PC-3 (cell line): ENCODE measurements at regions not wholly inside any gene's neighbourhood (a gene's known extent, or its start where the extent isn't known, plus 50 kb on each side); places are given as distances from the start of the nearest gene placed in this dataset.

ENCODE experiments used
- EZH2 ChIP-seq: fragments of 300-600 bp; sonication (generic); IDR thresholded peaks from one replicate; pipeline ENCODE4 v1.6.1; 2017; ENCODE audit warnings: antibody characterized with exemption, mild to moderate bottlenecking, low read length; ENCODE audit not compliant: unreplicated experiment
- EZH2phosphoT487 ChIP-seq: fragments of 300-600 bp; sonication (generic); IDR thresholded peaks from 2 replicates; pipeline ENCODE4 v1.6.1; 2018; ENCODE audit warnings: mild to moderate bottlenecking, antibody characterized with exemption, low read length, borderline replicate concordance
- TF ChIP-seq, protein P1 (sequence below): fragments of 300-600 bp; sonication (generic); conservative IDR thresholded peaks from 2 replicates; pipeline ENCODE4 v1.5.1; 2017; ENCODE audit warnings: antibody characterized with exemption, low read depth, mild to moderate bottlenecking, low read length

DNA sequence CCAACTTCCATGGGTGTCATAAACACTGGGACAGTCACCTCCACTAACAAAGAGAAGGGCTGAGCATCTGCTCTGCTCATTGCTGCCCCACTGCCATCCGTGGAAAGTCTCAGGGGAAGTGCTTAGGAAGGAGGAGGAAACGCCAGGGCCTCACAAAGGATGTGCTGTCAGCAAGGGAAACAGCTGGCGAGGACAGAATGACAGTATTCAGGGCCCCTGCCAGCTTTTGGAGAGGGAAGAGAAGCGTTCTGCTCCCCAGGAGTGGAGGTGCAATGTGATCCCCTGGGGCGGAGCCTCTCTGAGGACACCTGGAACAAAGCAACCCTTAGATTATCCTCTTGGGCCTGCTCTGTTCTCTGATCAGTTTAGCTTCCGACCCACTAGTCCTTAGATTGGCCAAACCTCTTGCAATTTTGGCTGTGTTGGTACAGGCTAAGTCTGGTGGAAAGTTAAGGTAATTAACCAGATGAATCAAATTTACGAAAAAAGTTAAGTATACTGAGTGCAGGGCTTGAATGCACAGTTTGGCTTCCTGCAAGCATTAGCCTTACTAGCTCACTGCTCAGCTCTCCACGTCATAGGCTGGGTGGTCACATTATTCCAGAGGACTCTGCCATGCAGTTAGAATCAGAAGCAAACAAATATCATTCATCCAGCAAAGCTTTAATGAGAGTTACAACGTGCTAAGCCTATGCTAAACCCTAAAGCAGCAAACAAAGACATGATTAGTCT, 170.2 kb upstream of the NFIA start:
- TF ChIP-seq, protein P1, sequence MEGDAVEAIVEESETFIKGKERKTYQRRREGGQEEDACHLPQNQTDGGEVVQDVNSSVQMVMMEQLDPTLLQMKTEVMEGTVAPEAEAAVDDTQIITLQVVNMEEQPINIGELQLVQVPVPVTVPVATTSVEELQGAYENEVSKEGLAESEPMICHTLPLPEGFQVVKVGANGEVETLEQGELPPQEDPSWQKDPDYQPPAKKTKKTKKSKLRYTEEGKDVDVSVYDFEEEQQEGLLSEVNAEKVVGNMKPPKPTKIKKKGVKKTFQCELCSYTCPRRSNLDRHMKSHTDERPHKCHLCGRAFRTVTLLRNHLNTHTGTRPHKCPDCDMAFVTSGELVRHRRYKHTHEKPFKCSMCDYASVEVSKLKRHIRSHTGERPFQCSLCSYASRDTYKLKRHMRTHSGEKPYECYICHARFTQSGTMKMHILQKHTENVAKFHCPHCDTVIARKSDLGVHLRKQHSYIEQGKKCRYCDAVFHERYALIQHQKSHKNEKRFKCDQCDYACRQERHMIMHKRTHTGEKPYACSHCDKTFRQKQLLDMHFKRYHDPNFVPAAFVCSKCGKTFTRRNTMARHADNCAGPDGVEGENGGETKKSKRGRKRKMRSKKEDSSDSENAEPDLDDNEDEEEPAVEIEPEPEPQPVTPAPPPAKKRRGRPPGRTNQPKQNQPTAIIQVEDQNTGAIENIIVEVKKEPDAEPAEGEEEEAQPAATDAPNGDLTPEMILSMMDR = no peak
- no peak for TF ChIP-seq EZH2
- no peak for TF ChIP-seq EZH2phosphoT487
